Neural cell (in vitro differentiated cells): ENCODE measurements at regions not wholly inside any gene's neighbourhood (a gene's known extent, or its start where the extent isn't known, plus 50 kb on each side); places are given as distances from the start of the nearest gene placed in this dataset.

ENCODE experiments used
- CTCF ChIP-seq: fragments of 450-650 bp; IDR thresholded peaks from 2 replicates; pipeline ENCODE4 v1.5.1; 2014; ENCODE audit warnings: antibody characterized with exemption, mild to moderate bottlenecking, moderate library complexity; ENCODE audit not compliant: poor library complexity, severe bottlenecking
- MXI1 ChIP-seq: fragments of 450-650 bp; conservative IDR thresholded peaks from 2 replicates; pipeline ENCODE4 v1.6.1; 2014; ENCODE audit warnings: antibody characterized with exemption, mild to moderate bottlenecking; ENCODE audit not compliant: poor library complexity, severe bottlenecking
- POLR2AphosphoS5 ChIP-seq: IDR thresholded peaks from 2 replicates; pipeline ENCODE4 v1.6.1; 2012
- RAD21 ChIP-seq: fragments of 450-650 bp; conservative IDR thresholded peaks from 2 replicates; pipeline ENCODE4 v1.6.1; 2014; ENCODE audit warnings: antibody characterized with exemption, mild to moderate bottlenecking, moderate library complexity
- SMC3 ChIP-seq: fragments of 450-650 bp; conservative IDR thresholded peaks from 2 replicates; pipeline ENCODE4 v1.6.1; 2014; ENCODE audit warnings: antibody characterized with exemption, mild to moderate bottlenecking, moderate library complexity; ENCODE audit not compliant: poor library complexity

GRCh38 chr20:55761100-55761499, 244.2 kb downstream of the CBLN4 start:
- TF ChIP-seq CTCF (no peak), MXI1 (no peak), POLR2AphosphoS5 (no peak), SMC3 (no peak), RAD21 (no peak)
